ENCODE measurements at regions not wholly inside any gene's neighbourhood (a gene's known extent, or its start where the extent isn't known, plus 50 kb on each side); places are given as distances from the start of the nearest gene placed in this dataset.

GRCh38 chr7:53302496-53303246 is 267.2 kb downstream of the POM121L12 start:
- TF ChIP-seq CTCF (IDR thresholded peaks at IDR 0.05) = no peak
- no peak for TF ChIP-seq POLR2A (IDR thresholded peaks at IDR 0.05)
